ENCODE measurements at regions not wholly inside any gene's neighbourhood (a gene's known extent, or its start where the extent isn't known, plus 50 kb on each side); places are given as distances from the start of the nearest gene placed in this dataset.

GRCh38 chr11:80613655-80614054 lies 1172.8 kb upstream of the TENM4 start:
- CTCF ChIA-PET (ENCODE audit: unreplicated experiment): no interaction called here
- Histone ChIP-seq H3K4me1 (ENCODE audit: insufficient read depth, low read length, poor library complexity, severe bottlenecking) (no peaks in the 10 kb centered on the region), H2AFZ (ENCODE audit: low read length) (no peak overlapping the region), H3K9me3 (ENCODE audit: low read length) (no peaks in the 10 kb centered on the region), H4K20me1 (ENCODE audit: insufficient read depth, low read length) (no peaks in the 10 kb centered on the region), H3K79me2 (ENCODE audit: insufficient read depth, low read depth, low read length) (no peaks in the 10 kb centered on the region), H3K36me3 (ENCODE audit: insufficient read depth, low read length) (no peaks in the 10 kb centered on the region), H3K27ac (ENCODE audit: low read depth, low read length, poor library complexity, severe bottlenecking) (no peak overlapping the region), H3K9me2 (ENCODE audit: insufficient read depth, low read length) (no peaks in the 10 kb centered on the region), H3K4me2 (ENCODE audit: low read length) (no peak overlapping the region), H3K4me3 (ENCODE audit: low read depth, low read length, poor library complexity, severe bottlenecking) (no peak overlapping the region)
- POLR2A ChIA-PET: no interaction called here
- no peak for DNase-seq (ENCODE audit: low spot score)
- intact Hi-C loops (cut with micrococcal nuclease; ENCODE audit: unreplicated experiment): no loop called here
- TF ChIP-seq CTCF (conservative IDR thresholded peaks at IDR 0.05; ENCODE audit: low read length) (no peak), EZH2phosphoT487 (IDR thresholded peaks at IDR 0.05; ENCODE audit: borderline replicate concordance, low read depth, low read length) (no peak)
- no TSS peak for BruUV-seq (replicated peaks)

- H3K36me3 ChIP-seq (ENCODE audit: insufficient read depth, low read length): no peaks in the 10 kb centered on the region
- BruUV-seq (replicated peaks): no TSS peak
- H3K27ac ChIP-seq (ENCODE audit: low read depth, low read length, poor library complexity, severe bottlenecking): no peak overlapping the region
- CTCF ChIA-PET (ENCODE audit: unreplicated experiment): no interaction called here
- no peak overlapping the region for H3K4me3 ChIP-seq (ENCODE audit: low read depth, low read length, poor library complexity, severe bottlenecking)
- TF ChIP-seq EZH2phosphoT487 (IDR thresholded peaks at IDR 0.05; ENCODE audit: borderline replicate concordance, low read depth, low read length) (no peak), CTCF (conservative IDR thresholded peaks at IDR 0.05; ENCODE audit: low read length) (no peak)
- no peaks in the 10 kb centered on the region for H3K79me2 ChIP-seq (ENCODE audit: insufficient read depth, low read depth, low read length)
- POLR2A ChIA-PET: interaction anchor here (0.6 kb wide), 1 partner anchor 96 kb away, joined by 4 read pairs; no protein-coding TSS in a partner anchor
- intact Hi-C loops (cut with micrococcal nuclease; ENCODE audit: unreplicated experiment): no loop called here
- H3K9me2 ChIP-seq (ENCODE audit: insufficient read depth, low read length): no peaks in the 10 kb centered on the region
- no peak overlapping the region for H3K4me2 ChIP-seq (ENCODE audit: low read length)
- H2AFZ ChIP-seq (ENCODE audit: low read length): no peak overlapping the region
- no peaks in the 10 kb centered on the region for H3K4me1 ChIP-seq (ENCODE audit: insufficient read depth, low read length, poor library complexity, severe bottlenecking)
- no peaks in the 10 kb centered on the region for H4K20me1 ChIP-seq (ENCODE audit: insufficient read depth, low read length)
- no peak for DNase-seq (ENCODE audit: low spot score)
- H3K9me3 ChIP-seq (ENCODE audit: low read length): no peaks in the 10 kb centered on the region
These were observed 1169.7 kb upstream of the TENM4 start for GRCh38 chr11:80610516-80610915.

DNA sequence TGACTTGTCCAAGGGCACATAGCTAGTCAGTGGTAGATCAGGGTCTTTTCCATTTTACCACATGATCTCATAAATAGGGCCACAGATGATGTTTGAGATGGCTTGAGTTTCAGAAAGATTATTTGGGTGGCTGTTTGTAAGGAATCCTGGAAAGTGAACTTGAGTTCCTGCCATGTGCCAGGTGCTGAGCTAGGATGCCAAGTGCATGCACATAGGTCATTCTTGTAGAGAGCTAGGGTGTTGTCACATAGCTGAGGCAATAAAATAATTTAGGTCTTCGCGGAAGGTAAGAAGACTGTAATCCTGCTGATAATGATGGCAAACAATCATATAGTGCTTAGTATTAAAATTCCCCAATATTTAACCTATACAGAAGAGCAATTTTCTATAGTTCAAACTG lies 1162.6 kb upstream of the TENM4 start:
- no peak for DNase-seq (ENCODE audit: low spot score)
- no peak overlapping the region for H3K4me3 ChIP-seq (ENCODE audit: low read depth, low read length, poor library complexity, severe bottlenecking)
- H4K20me1 ChIP-seq (ENCODE audit: insufficient read depth, low read length): no peaks in the 10 kb centered on the region
- CTCF ChIA-PET (ENCODE audit: unreplicated experiment): no interaction called here
- H3K27ac ChIP-seq (ENCODE audit: low read depth, low read length, poor library complexity, severe bottlenecking): no peak overlapping the region
- intact Hi-C loops (cut with micrococcal nuclease; ENCODE audit: unreplicated experiment): no loop called here
- H3K4me2 ChIP-seq (ENCODE audit: low read length): no peak overlapping the region
- no peak overlapping the region for H2AFZ ChIP-seq (ENCODE audit: low read length)
- TF ChIP-seq EZH2phosphoT487 (IDR thresholded peaks at IDR 0.05; ENCODE audit: borderline replicate concordance, low read depth, low read length): no peak
- TF ChIP-seq CTCF (conservative IDR thresholded peaks at IDR 0.05; ENCODE audit: low read length): no peak
- no peaks in the 10 kb centered on the region for H3K4me1 ChIP-seq (ENCODE audit: insufficient read depth, low read length, poor library complexity, severe bottlenecking)
- POLR2A ChIA-PET: no interaction called here
- H3K9me3 ChIP-seq (ENCODE audit: low read length): no peaks in the 10 kb centered on the region
- no peaks in the 10 kb centered on the region for H3K79me2 ChIP-seq (ENCODE audit: insufficient read depth, low read depth, low read length)
- H3K9me2 ChIP-seq (ENCODE audit: insufficient read depth, low read length): no peaks in the 10 kb centered on the region
- no peaks in the 10 kb centered on the region for H3K36me3 ChIP-seq (ENCODE audit: insufficient read depth, low read length)
- BruUV-seq (replicated peaks): no TSS peak
